ENCODE measurements at regions not wholly inside any gene's neighbourhood (a gene's known extent, or its start where the extent isn't known, plus 50 kb on each side); places are given as distances from the start of the nearest gene placed in this dataset.

DNA sequence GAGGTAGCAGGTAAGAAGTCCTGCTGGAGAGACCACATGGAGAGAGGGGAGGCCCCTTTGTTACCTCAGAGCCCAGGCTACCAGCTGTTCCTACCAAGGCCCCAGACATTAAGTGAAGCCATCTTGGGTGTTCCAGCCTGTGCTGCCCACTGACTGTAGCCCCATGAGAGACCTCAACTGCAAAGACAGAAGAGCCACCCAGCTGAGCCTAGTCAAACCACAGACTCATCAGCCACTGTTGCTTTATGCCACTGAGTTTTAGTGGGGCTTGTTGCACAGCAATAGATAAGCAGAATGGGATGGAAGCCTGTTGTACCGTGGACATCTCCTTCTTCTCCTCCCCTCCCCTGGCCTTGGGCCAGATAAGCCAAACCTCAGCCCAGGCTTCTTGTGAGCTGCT lies 83.9 kb downstream of the ADRA2C start:
- ChIA-PET POLR2A (no interaction called here), CTCF (ENCODE audit: unreplicated experiment) (no interaction called here)
- Histone ChIP-seq H2AFZ (ENCODE audit: low read length) (no peak overlapping the region), H3K4me2 (ENCODE audit: low read length) (no peak overlapping the region), H4K20me1 (ENCODE audit: insufficient read depth, low read length) (no peaks in the 10 kb centered on the region), H3K4me1 (ENCODE audit: insufficient read depth, low read length, poor library complexity, severe bottlenecking) (no peaks in the 10 kb centered on the region), H3K27ac (ENCODE audit: low read depth, low read length, poor library complexity, severe bottlenecking) (no peak overlapping the region), H3K9me2 (ENCODE audit: insufficient read depth, low read length) (no peaks in the 10 kb centered on the region), H3K4me3 (ENCODE audit: low read depth, low read length, poor library complexity, severe bottlenecking) (no peak overlapping the region), H3K9me3 (ENCODE audit: low read length) (no peaks in the 10 kb centered on the region), H3K79me2 (ENCODE audit: insufficient read depth, low read depth, low read length) (no peaks in the 10 kb centered on the region), H3K36me3 (ENCODE audit: insufficient read depth, low read length) (no peaks in the 10 kb centered on the region)
- BruUV-seq (replicated peaks): no TSS peak
- no peak for TF ChIP-seq EZH2phosphoT487 (IDR thresholded peaks at IDR 0.05; ENCODE audit: borderline replicate concordance, low read depth, low read length)
- TF ChIP-seq, protein P1, sequence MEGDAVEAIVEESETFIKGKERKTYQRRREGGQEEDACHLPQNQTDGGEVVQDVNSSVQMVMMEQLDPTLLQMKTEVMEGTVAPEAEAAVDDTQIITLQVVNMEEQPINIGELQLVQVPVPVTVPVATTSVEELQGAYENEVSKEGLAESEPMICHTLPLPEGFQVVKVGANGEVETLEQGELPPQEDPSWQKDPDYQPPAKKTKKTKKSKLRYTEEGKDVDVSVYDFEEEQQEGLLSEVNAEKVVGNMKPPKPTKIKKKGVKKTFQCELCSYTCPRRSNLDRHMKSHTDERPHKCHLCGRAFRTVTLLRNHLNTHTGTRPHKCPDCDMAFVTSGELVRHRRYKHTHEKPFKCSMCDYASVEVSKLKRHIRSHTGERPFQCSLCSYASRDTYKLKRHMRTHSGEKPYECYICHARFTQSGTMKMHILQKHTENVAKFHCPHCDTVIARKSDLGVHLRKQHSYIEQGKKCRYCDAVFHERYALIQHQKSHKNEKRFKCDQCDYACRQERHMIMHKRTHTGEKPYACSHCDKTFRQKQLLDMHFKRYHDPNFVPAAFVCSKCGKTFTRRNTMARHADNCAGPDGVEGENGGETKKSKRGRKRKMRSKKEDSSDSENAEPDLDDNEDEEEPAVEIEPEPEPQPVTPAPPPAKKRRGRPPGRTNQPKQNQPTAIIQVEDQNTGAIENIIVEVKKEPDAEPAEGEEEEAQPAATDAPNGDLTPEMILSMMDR (conservative IDR thresholded peaks at IDR 0.05; ENCODE audit: low read length): no peak
- no peak for DNase-seq (ENCODE audit: low spot score)
- intact Hi-C loops (cut with micrococcal nuclease; ENCODE audit: unreplicated experiment): no loop called here

DNA sequence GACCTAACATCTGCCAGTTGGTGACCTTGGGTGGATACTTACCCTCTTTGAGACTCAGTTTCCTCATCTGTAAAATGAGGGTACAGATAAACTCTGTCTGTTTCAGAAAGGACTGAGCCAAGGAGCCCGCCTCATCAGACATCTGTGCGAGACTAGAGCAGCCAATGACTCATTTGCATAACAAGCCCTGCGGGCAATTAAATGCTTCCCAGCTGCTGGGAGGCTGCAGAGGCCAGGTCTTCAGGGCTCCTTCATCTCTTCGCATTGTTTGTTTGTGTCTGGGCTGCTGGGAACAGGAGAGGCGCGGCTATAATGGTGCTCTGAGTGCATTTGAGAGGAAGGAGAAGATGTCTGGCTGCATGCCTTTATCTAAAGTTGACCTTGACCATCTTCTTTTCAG lies 85.0 kb downstream of the ADRA2C start:
- CTCF ChIA-PET (ENCODE audit: unreplicated experiment): no interaction called here

DNA sequence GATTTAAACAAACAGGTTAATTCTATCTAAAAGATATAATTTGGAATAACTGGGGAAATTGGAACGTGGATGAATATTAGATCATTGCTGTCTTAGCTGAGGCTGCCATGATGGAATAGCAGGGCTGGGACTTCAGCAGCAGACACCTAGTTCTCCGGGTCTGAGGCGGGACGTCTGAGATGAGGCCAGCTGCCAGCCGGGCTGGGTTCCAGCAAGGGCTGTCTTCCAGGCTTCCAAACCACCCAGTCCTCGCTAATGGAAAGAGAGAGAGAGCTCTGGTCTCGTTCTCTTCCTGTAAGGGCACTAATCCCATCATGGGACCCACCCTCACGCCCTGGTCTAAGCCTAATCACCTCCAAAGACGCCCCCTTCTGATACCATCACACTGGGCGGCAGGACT lies 85.7 kb downstream of the ADRA2C start:
- TF ChIP-seq, protein P1 (conservative IDR thresholded peaks at IDR 0.05; ENCODE audit: low read length): no peak
- no peak for TF ChIP-seq EZH2phosphoT487 (IDR thresholded peaks at IDR 0.05; ENCODE audit: borderline replicate concordance, low read depth, low read length)
- ChIA-PET CTCF (ENCODE audit: unreplicated experiment) (no interaction called here), POLR2A (no interaction called here)
- no peaks in the 10 kb centered on the region for H3K4me1 ChIP-seq (ENCODE audit: insufficient read depth, low read length, poor library complexity, severe bottlenecking)
- H3K79me2 ChIP-seq (ENCODE audit: insufficient read depth, low read depth, low read length): no peaks in the 10 kb centered on the region
- no TSS peak for BruUV-seq (replicated peaks)
- H3K4me3 ChIP-seq (ENCODE audit: low read depth, low read length, poor library complexity, severe bottlenecking): no peak overlapping the region
- H4K20me1 ChIP-seq (ENCODE audit: insufficient read depth, low read length): no peaks in the 10 kb centered on the region
- H2AFZ ChIP-seq (ENCODE audit: low read length): no peak overlapping the region
- intact Hi-C loops (cut with micrococcal nuclease; ENCODE audit: unreplicated experiment): no loop called here
- no peaks in the 10 kb centered on the region for H3K36me3 ChIP-seq (ENCODE audit: insufficient read depth, low read length)
- DNase-seq (ENCODE audit: low spot score): no peak
- H3K9me3 ChIP-seq (ENCODE audit: low read length): no peaks in the 10 kb centered on the region
- H3K27ac ChIP-seq (ENCODE audit: low read depth, low read length, poor library complexity, severe bottlenecking): no peak overlapping the region
- H3K4me2 ChIP-seq (ENCODE audit: low read length): no peak overlapping the region
- H3K9me2 ChIP-seq (ENCODE audit: insufficient read depth, low read length): no peaks in the 10 kb centered on the region

More for the DNA sequence above, 85.0 kb downstream of the ADRA2C start:
- Histone ChIP-seq H3K4me1 (ENCODE audit: insufficient read depth, low read length, poor library complexity, severe bottlenecking) (no peaks in the 10 kb centered on the region), H3K9me3 (ENCODE audit: low read length) (no peaks in the 10 kb centered on the region), H3K4me2 (ENCODE audit: low read length) (no peak overlapping the region), H3K9me2 (ENCODE audit: insufficient read depth, low read length) (no peaks in the 10 kb centered on the region), H3K79me2 (ENCODE audit: insufficient read depth, low read depth, low read length) (no peaks in the 10 kb centered on the region), H3K27ac (ENCODE audit: low read depth, low read length, poor library complexity, severe bottlenecking) (no peak overlapping the region), H3K36me3 (ENCODE audit: insufficient read depth, low read length) (no peaks in the 10 kb centered on the region), H4K20me1 (ENCODE audit: insufficient read depth, low read length) (no peaks in the 10 kb centered on the region), H2AFZ (ENCODE audit: low read length) (no peak overlapping the region), H3K4me3 (ENCODE audit: low read depth, low read length, poor library complexity, severe bottlenecking) (no peak overlapping the region)
- intact Hi-C loops (cut with micrococcal nuclease; ENCODE audit: unreplicated experiment): no loop called here
- no peak for TF ChIP-seq EZH2phosphoT487 (IDR thresholded peaks at IDR 0.05; ENCODE audit: borderline replicate concordance, low read depth, low read length)
- TF ChIP-seq, protein P1 (conservative IDR thresholded peaks at IDR 0.05; ENCODE audit: low read length): no peak
- POLR2A ChIA-PET: no interaction called here
- no TSS peak for BruUV-seq (replicated peaks)
- DNase-seq (ENCODE audit: low spot score): no peak

All from OCI-LY7 (cell line).